Calu3 (cell line): ENCODE measurements at regions not wholly inside any gene's neighbourhood (a gene's known extent, or its start where the extent isn't known, plus 50 kb on each side); places are given as distances from the start of the nearest gene placed in this dataset.

Experiments
- BruUV-seq: library from RNA; stranded (reverse); fragments of 400-500 nt; replicated peaks from 2 replicates; lab custom pipeline; 2021; lab: Mats Ljungman, UMichigan
- CTCF ChIA-PET: fragments of 300-600 bp; sonication (Branson Sonifier 250); formaldehyde crosslinking; loops from one replicate; lab custom pipeline; 2022; ENCODE audit warnings: antibody characterized with exemption; lab: Charles Lee
- DNase-seq: peaks from one replicate; pipeline ENCODE4 v3.0.0; 2022
- H3K27ac Mint-ChIP-seq: one replicate; pipeline ENCODE4 v1.8.0; 2022; ENCODE audit warnings: mixed read lengths; ENCODE audit not compliant: unreplicated experiment
- H3K27me3 Mint-ChIP-seq: one replicate; pipeline ENCODE4 v1.8.0; 2022; ENCODE audit warnings: mixed read lengths; ENCODE audit not compliant: unreplicated experiment
- H3K36me3 Mint-ChIP-seq: one replicate; pipeline ENCODE4 v1.8.0; 2022; ENCODE audit warnings: mild to moderate bottlenecking, moderate library complexity, mixed read lengths; ENCODE audit not compliant: insufficient read depth, unreplicated experiment
- H3K4me1 Mint-ChIP-seq: one replicate; pipeline ENCODE4 v1.8.0; 2022; ENCODE audit warnings: mild to moderate bottlenecking, low read depth, mixed read lengths; ENCODE audit not compliant: unreplicated experiment
- H3K4me3 Mint-ChIP-seq: one replicate; pipeline ENCODE4 v1.8.0; 2022; ENCODE audit warnings: mild to moderate bottlenecking, low read depth, moderate library complexity, mixed read lengths; ENCODE audit not compliant: unreplicated experiment
- H3K9me3 Mint-ChIP-seq: one replicate; pipeline ENCODE4 v1.8.0; 2022; ENCODE audit warnings: low read depth, mixed read lengths; ENCODE audit not compliant: unreplicated experiment
- intact Hi-C: fragments of 100-400 bp; cut with micrococcal nuclease; formaldehyde crosslinking; loops from one replicate; pipeline ENCODE4 v1.10.0; 2022; ENCODE audit not compliant: unreplicated experiment
- TF ChIP-seq, protein P1 (sequence below): fragments of 200-600 bp; IDR thresholded peaks from one replicate; pipeline ENCODE4 v1.8.0; 2022; ENCODE audit warnings: antibody characterized with exemption; ENCODE audit not compliant: unreplicated experiment

DNA sequence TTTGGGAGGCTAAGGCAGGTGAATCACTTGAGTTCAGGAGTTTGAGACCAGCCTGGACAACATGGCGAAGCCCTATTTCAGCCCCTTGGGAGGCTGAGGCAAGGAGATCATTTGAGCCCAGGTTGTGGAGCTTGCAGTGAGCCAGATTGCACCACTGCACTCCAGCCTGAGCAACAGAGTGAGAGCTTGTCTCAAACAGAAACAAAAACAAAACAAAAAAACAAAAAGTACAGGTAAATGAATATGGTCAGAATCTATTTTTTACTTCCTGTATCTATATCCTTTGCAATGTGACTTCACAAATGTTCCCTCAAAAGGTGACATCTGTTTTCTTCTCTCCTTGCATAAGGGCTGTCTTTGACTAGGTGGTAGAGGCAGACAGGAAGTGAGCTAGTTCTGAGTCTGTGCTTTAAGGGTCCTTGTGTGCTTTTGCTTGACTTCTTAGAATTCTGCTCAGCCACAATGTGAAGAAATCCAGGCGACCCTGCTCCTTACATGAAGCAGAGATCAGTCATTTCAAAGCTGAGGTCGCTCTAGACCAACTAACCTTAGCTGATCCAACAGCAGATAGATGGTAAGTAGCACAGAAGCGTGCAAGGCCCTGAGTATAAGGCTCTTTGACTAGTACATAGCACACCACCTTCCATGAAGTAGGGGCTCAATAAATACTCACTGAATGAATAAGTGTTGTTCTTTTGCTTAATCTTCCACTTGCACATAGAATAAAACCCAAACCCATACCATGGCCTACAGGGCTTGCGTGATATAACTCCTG, 423.2 kb upstream of the PCDH15 start:
- TF ChIP-seq, protein P1, sequence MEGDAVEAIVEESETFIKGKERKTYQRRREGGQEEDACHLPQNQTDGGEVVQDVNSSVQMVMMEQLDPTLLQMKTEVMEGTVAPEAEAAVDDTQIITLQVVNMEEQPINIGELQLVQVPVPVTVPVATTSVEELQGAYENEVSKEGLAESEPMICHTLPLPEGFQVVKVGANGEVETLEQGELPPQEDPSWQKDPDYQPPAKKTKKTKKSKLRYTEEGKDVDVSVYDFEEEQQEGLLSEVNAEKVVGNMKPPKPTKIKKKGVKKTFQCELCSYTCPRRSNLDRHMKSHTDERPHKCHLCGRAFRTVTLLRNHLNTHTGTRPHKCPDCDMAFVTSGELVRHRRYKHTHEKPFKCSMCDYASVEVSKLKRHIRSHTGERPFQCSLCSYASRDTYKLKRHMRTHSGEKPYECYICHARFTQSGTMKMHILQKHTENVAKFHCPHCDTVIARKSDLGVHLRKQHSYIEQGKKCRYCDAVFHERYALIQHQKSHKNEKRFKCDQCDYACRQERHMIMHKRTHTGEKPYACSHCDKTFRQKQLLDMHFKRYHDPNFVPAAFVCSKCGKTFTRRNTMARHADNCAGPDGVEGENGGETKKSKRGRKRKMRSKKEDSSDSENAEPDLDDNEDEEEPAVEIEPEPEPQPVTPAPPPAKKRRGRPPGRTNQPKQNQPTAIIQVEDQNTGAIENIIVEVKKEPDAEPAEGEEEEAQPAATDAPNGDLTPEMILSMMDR: no peak
- Mint-ChIP-seq H3K36me3 (no peaks in the 10 kb centered on the region), H3K27ac (no peak overlapping the region)

DNA sequence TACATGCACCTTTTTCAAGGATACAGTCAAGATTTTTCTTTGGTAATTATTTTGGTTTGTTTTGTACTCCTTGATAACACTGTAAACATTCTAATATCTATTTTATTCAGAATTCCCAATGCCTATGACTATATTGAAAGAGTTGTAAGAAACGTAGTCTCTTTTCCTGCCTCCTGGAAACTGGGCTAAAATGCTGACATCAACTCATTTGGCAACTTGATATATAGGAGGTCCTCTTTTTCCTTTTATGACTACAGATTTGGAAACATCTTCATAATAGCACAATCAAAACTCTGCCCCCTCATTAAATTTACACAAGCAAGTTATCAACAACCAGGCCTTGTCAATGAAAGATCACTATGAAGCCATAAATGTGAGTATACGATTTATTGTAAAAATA, 422.3 kb upstream of the PCDH15 start:
- DNase-seq: no peak
- Mint-ChIP-seq H3K4me1 (no peaks in the 10 kb centered on the region), H3K36me3 (no peaks in the 10 kb centered on the region), H3K27me3 (no peaks in the 10 kb centered on the region), H3K9me3 (no peaks in the 10 kb centered on the region), H3K27ac (no peak overlapping the region), H3K4me3 (no peak overlapping the region)
- CTCF ChIA-PET: interaction anchor here (0.7 kb wide), 1 partner anchor 1384 kb away, joined by 3 read pairs; no protein-coding TSS in a partner anchor
- intact Hi-C loops: no loop called here
- TF ChIP-seq, protein P1: no peak
- no TSS peak for BruUV-seq

More for the DNA sequence above, 423.2 kb upstream of the PCDH15 start:
- DNase-seq: no peak
- H3K4me3 Mint-ChIP-seq: no peak overlapping the region
- no peaks in the 10 kb centered on the region for H3K9me3 Mint-ChIP-seq
- intact Hi-C loops: no loop called here
- no TSS peak for BruUV-seq
- no peaks in the 10 kb centered on the region for H3K27me3 Mint-ChIP-seq
- H3K4me1 Mint-ChIP-seq: no peaks in the 10 kb centered on the region
- CTCF ChIA-PET: no interaction called here

DNA sequence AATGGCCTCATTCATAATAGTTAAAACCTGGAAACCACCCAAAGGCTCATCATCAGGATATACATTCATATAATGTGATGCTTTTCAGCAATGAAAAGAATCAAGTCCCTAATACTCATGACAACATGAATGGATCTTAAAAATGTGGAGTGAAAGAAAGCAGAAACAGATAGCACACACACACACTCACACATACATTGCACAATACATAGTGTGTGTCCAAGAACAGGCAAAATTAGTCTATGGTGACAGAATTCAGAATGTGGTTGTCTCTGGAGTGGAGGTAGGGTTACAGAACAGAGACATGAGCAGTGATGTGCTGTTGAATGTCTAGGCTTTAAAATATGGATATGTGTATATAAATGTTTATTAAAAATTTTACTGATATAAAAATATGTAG, 419.9 kb upstream of the PCDH15 start:
- intact Hi-C loops: no loop called here
- CTCF ChIA-PET: no interaction called here
- TF ChIP-seq, protein P1: no peak
- Mint-ChIP-seq H3K36me3 (no peaks in the 10 kb centered on the region), H3K27ac (no peak overlapping the region), H3K4me1 (no peaks in the 10 kb centered on the region), H3K4me3 (no peak overlapping the region), H3K9me3 (no peaks in the 10 kb centered on the region), H3K27me3 (no peaks in the 10 kb centered on the region)
- DNase-seq: no peak
- BruUV-seq: no TSS peak

DNA sequence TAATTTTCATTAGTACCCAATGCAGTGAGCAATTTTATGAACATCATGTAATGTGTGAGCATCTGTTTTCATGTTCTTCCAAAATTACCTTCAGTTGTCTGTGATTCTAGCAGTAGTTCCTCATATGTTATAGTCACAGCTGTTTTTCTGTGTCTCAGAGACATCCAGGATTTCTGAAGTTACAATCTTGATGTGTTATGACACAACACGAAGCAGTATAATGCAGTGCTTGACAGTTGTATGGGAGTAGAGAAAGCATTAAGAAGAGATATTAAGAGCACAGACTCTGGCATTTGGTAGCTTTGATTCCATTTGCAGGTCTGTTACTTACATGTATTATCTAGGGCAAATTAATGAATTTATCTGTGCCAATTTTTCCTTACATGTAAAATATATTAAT, 414.7 kb upstream of the PCDH15 start:
- intact Hi-C loops: no loop called here
- no peaks in the 10 kb centered on the region for H3K27me3 Mint-ChIP-seq
- CTCF ChIA-PET: no interaction called here
- DNase-seq: no peak
- H3K9me3 Mint-ChIP-seq: no peaks in the 10 kb centered on the region
- no peak overlapping the region for H3K27ac Mint-ChIP-seq
- BruUV-seq: no TSS peak
- H3K4me1 Mint-ChIP-seq: no peaks in the 10 kb centered on the region
- TF ChIP-seq, protein P1: no peak
- no peak overlapping the region for H3K4me3 Mint-ChIP-seq
- H3K36me3 Mint-ChIP-seq: no peaks in the 10 kb centered on the region
